GM18520 (cell line): ENCODE measurements at regions not wholly inside any gene's neighbourhood (a gene's known extent, or its start where the extent isn't known, plus 50 kb on each side); places are given as distances from the start of the nearest gene placed in this dataset.

Experiments
- ATAC-seq: cut with Tn5 transposase; IDR thresholded peaks from one replicate; pipeline ENCODE4 v1.9.1; 2021; ENCODE audit not compliant: unreplicated experiment

- ATAC-seq: no peak
Measured at GRCh38 chr4:149136951-149137620, 678.6 kb downstream of the IQCM start.

- ATAC-seq: no peak
Measured at GRCh38 chr4:149135062-149135461, 680.6 kb downstream of the IQCM start.

GRCh38 chr4:149121023-149121404 lies 678.8 kb upstream of the NR3C2 start:
- no peak for ATAC-seq

- ATAC-seq: no peak
Measured at GRCh38 chr4:149120331-149121022, 678.3 kb upstream of the NR3C2 start.

- ATAC-seq: no peak
Measured at GRCh38 chr4:149116806-149117205, 674.6 kb upstream of the NR3C2 start.

GRCh38 chr4:149113804-149114430 lies 671.7 kb upstream of the NR3C2 start:
- no peak for ATAC-seq

DNA sequence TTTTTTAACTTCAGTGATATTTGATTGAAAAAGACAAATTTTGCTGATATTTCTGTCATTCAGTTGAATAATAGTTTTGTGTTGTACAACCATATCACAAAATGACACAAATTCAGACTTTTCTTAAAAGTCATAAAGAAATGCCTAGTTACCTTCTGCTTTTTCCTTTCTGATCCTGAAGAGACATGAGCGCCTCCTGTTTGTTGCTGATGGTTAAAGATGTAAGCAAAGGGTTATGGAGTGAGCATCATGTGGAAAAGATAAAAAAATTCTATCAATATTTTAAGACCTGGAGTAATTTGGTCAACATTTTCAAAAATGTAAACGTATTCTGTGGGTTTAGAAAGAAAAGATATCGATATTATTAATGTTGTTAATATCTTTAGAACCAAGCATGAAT lies 669.9 kb upstream of the NR3C2 start:
- no peak for ATAC-seq

DNA sequence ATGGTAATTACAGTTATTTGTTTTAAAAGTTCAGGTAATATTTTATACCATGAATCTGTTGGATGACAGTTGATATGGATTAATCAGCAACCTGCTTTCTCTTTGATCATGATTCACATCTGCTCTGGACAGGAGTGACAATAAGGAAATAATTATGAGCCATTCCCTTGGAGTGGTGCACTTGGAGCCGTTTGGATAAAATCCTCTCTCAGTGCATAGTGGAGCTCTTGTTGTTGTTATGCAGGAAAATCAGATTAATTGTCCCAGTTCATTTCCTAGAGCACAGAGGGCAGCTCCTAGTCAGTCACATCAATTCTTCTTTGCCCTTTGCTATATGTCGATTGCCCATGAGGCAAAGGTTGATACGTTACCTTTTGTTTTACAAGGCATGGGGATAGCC lies 668.3 kb upstream of the NR3C2 start:
- no peak for ATAC-seq

DNA sequence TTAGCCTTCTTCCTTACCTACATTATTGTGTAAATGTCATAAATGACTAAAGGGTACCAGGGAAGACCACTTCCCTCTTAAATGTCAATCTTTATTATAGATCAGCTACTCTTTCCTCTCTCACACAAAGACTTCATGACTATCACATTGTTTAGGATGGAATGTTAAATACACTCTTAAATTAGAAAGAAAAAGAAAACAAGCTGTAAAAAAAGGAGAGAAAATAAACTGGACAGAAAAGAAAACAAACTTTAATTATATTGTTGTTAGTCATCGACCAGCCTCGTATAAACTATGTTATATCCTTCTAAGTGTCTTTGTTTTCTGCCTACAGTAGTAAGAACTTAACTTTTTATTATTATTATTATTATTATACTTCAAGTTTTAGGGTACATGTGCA lies 666.4 kb upstream of the NR3C2 start:
- no peak for ATAC-seq

- no peak for ATAC-seq
Measured at GRCh38 chr4:149102765-149103164, 660.6 kb upstream of the NR3C2 start.

DNA sequence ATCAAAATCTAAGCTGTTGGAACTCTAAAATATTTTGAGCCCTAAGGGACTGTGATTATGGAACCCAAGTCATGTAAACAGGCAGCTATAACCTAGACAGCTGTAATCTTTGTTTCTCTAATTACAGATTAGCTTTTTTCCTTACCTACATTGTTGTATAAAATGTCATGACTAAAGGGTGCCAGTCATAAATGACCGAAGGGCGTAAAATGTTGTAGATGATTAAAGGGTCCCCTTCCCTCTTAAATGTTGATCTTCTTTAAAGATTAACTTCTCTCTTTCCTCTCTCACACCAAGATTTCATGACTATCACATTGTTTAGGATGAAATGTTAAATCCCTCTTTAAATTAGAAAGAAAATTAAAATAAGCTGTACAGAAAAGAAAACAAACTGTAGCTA lies 659.4 kb upstream of the NR3C2 start:
- ATAC-seq: no peak

- no peak for ATAC-seq
Measured at GRCh38 chr4:149095811-149096210, 653.6 kb upstream of the NR3C2 start.

DNA sequence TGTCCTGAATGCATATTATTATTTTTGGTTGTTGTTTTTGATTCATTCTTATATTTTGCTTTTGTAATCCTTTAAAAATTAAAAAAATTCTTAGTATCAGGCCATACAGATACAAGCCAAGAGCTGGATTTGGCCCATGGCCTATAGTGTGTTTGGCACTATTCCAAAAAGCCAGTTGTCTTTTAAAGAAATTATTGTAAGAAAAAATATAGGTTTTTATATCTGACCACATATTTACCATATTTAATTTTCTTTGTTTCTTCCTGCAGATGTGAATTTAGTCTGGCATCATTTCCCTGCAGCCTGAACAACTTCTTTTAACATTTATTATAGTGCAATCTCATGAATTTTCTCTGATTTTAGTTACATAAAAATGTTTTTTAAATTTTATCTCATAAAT lies 652.8 kb upstream of the NR3C2 start:
- ATAC-seq: no peak

GRCh38 chr4:149084144-149084543 lies 641.9 kb upstream of the NR3C2 start:
- ATAC-seq: no peak

- ATAC-seq: no peak
Measured at GRCh38 chr4:149077181-149077580, 635.0 kb upstream of the NR3C2 start.

GRCh38 chr4:149076401-149076800 lies 634.2 kb upstream of the NR3C2 start:
- no peak for ATAC-seq

DNA sequence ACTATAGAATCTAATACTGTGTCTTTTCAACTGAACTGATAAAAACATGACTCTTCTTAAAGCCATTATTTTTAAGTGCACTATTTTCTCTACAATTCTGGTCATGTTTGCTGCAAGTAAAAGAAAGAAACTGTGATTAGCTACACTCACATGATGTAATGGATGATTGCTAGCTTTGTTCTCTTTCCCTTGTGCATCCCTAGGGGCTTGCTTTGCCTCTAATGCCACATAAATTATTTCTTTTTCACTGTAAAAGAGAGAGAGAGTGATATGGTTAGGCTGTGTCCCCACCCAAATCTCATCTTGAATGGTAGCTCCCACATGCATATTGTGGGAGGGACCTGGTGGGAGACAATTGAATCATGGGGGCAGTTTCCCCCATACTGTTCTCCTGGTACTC lies 630.2 kb upstream of the NR3C2 start:
- ATAC-seq: no peak

DNA sequence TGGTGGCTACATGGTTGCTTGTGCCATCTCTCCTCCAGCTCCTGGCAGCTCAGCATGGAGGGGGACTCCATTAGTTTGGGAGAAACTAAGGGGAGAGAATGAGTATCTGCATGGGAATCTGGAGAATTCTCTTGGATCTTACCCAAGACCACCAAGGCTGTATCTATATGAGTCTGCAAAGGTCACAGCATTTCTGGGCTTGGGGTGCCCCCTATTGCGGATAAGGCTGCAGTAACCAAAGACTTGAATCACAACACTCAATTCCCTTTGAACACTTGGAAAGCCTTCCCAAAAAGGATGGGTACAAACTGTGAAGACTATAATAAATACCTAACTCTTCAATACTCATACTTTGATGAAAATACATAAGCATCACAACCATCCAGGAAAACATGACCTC lies 623.5 kb upstream of the NR3C2 start:
- ATAC-seq: no peak

GRCh38 chr4:149062997-149063396 lies 620.8 kb upstream of the NR3C2 start:
- ATAC-seq: no peak

- no peak for ATAC-seq
Measured at GRCh38 chr4:149057594-149057993, 615.4 kb upstream of the NR3C2 start.

GRCh38 chr4:149056615-149057014 lies 614.4 kb upstream of the NR3C2 start:
- ATAC-seq: no peak

DNA sequence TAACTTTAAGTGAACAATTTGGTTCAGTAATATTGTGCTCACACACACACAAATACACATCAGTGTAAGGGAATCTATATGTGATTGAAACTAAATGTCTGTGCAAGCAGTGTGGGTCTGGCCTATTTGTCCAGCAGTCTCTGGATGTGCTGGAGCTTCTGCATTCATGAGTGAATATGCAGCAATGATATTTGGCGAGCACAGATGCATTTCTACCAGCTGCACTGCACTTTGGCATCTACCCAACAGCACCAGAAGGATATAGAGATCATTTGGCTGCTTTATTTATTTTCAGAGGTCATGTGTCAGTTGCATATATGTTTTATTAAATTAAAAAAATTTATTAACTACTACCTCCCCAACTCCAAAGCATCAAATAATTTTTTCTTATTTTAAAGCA lies 613.4 kb upstream of the NR3C2 start:
- no peak for ATAC-seq
